ENCODE measurements at regions not wholly inside any gene's neighbourhood (a gene's known extent, or its start where the extent isn't known, plus 50 kb on each side); places are given as distances from the start of the nearest gene placed in this dataset.

GRCh38 chr1:185398599-185398998, 81.6 kb upstream of the IVNS1ABP start:
- TF ChIP-seq CTCF (conservative IDR thresholded peaks at IDR 0.05) (no peak), ZFX (IDR thresholded peaks at IDR 0.05) (no peak)

Data from C4-2B (cell line).